PC-9 (cell line): ENCODE measurements at regions not wholly inside any gene's neighbourhood (a gene's known extent, or its start where the extent isn't known, plus 50 kb on each side); places are given as distances from the start of the nearest gene placed in this dataset.

Experiments
- BruUV-seq: library from RNA; stranded (reverse); fragments of 400-500 nt; replicated peaks from 2 replicates; lab custom pipeline; 2021; lab: Mats Ljungman, UMichigan
- CTCF ChIA-PET: fragments of 300-600 bp; sonication (Branson Sonifier 250); formaldehyde crosslinking; loops from one replicate; lab custom pipeline; 2022; ENCODE audit warnings: antibody characterized with exemption; lab: Charles Lee
- POLR2A ChIA-PET: fragments of 300-600 bp; sonication (Branson Sonifier 250); formaldehyde crosslinking; loops from one replicate; lab custom pipeline; 2022; ENCODE audit warnings: antibody characterized with exemption; ENCODE audit not compliant: unreplicated experiment; lab: Charles Lee
- DNase-seq, 2 experiments: peaks; one replicate each; pipeline versions ENCODE4 v3.0.0 to v3.0.0-alpha.2; 2015 to 2022; ENCODE audit warnings: mixed read lengths in 1 of 2
- H2AFZ ChIP-seq: fragments of 200-600 bp; sonication (generic); 2 replicates; pipeline ENCODE4 v1.8.1; 2017; ENCODE audit warnings: antibody characterized with exemption
- H3F3A ChIP-seq: fragments of 200-600 bp; sonication (generic); 2 replicates; pipeline ENCODE4 v1.8.1; 2017; ENCODE audit warnings: antibody characterized with exemption, mild to moderate bottlenecking, low read depth; ENCODE audit not compliant: insufficient read depth
- H3K27ac ChIP-seq: fragments of 200-600 bp; sonication (generic); 2 replicates; pipeline ENCODE4 v1.6.1; 2016; ENCODE audit warnings: mixed run types
- H3K27me3 ChIP-seq: fragments of 200-600 bp; sonication (generic); 2 replicates; pipeline ENCODE4 v1.6.1; 2016; ENCODE audit warnings: low read depth, mixed run types; ENCODE audit not compliant: insufficient read depth
- H3K36me3 ChIP-seq: fragments of 200-600 bp; sonication (generic); 2 replicates; pipeline ENCODE4 v1.6.1; 2016; ENCODE audit warnings: low read depth, mixed run types
- H3K4me1 ChIP-seq: fragments of 200-600 bp; sonication (generic); replicated peaks from 2 replicates; pipeline ENCODE4 v1.6.1; 2016; ENCODE audit warnings: mixed run types; ENCODE audit not compliant: insufficient read depth
- H3K4me2 ChIP-seq: fragments of 200-600 bp; sonication (generic); 2 replicates; pipeline ENCODE4 v1.6.1; 2017; ENCODE audit warnings: mixed run types
- H3K4me3 ChIP-seq: fragments of 200-600 bp; sonication (generic); 2 replicates; pipeline ENCODE4 v1.6.1; 2016; ENCODE audit warnings: mixed run types
- H3K79me2 ChIP-seq: fragments of 200-600 bp; sonication (generic); 2 replicates; pipeline ENCODE4 v1.6.1; 2017; ENCODE audit warnings: low read depth, mixed run types
- H3K9me2 ChIP-seq: fragments of 200-600 bp; sonication (generic); 2 replicates; pipeline ENCODE4 v1.8.1; 2017; ENCODE audit warnings: mild to moderate bottlenecking; ENCODE audit not compliant: insufficient read depth
- H3K9me3 ChIP-seq: fragments of 200-600 bp; sonication (generic); 2 replicates; pipeline ENCODE4 v1.8.1; 2016; ENCODE audit warnings: low read depth; ENCODE audit not compliant: insufficient read depth
- H4K20me1 ChIP-seq: fragments of 200-600 bp; sonication (generic); 2 replicates; pipeline ENCODE4 v1.8.1; 2017; ENCODE audit not compliant: insufficient read depth
- EZH2 ChIP-seq: fragments of 200-600 bp; sonication (generic); IDR thresholded peaks from 2 replicates; pipeline ENCODE4 v1.8.0; 2017; ENCODE audit warnings: antibody characterized with exemption, low read depth
- intact Hi-C: fragments of 100-400 bp; cut with micrococcal nuclease; formaldehyde crosslinking; loops from one replicate; pipeline ENCODE4 v1.10.0; 2022; ENCODE audit not compliant: unreplicated experiment
- TF ChIP-seq, protein P1 (sequence below): fragments of 200-600 bp; sonication (generic); conservative IDR thresholded peaks from 2 replicates; pipeline ENCODE4 v1.6.1; 2017; ENCODE audit warnings: mixed run types, antibody characterized with exemption, mild to moderate bottlenecking, moderate library complexity

DNA sequence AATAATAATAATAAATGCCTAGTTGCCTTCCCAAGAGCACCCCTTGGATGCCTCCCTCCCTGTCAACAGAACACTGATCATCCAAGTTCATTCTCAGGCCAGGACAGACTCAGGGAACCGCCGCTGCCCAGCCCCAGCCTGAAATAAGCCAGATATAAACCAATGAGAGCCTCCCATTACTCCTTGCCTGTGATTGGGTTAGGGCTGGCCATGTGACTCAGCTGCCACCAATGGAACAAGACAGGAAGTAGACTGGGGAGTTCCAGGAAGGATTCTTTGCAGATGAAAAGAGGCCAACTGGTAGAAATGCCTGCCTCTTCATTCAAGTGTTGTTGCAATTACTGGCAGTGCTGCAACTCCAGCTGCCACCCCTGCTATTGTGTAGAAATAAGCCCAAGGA is 146.4 kb upstream of the TIAM1 start:
- Histone ChIP-seq H3K9me2 (no peaks in the 10 kb centered on the region), H3K27ac (no peak overlapping the region), H3F3A (no peaks in the 10 kb centered on the region), H2AFZ (no peak overlapping the region), H3K4me2 (no peak overlapping the region), H3K36me3 (no peaks in the 10 kb centered on the region), H3K9me3 (no peaks in the 10 kb centered on the region), H3K4me1 (no peaks in the 10 kb centered on the region), H3K4me3 (no peak overlapping the region), H4K20me1 (no peaks in the 10 kb centered on the region), H3K79me2 (no peaks in the 10 kb centered on the region), H3K27me3 (no peaks in the 10 kb centered on the region)
- DNase-seq, result no peak
- CTCF ChIA-PET, result no interaction called here
- no TSS peak for BruUV-seq
- intact Hi-C loops, result no loop called here
- no peak for TF ChIP-seq EZH2
- TF ChIP-seq, protein P1, sequence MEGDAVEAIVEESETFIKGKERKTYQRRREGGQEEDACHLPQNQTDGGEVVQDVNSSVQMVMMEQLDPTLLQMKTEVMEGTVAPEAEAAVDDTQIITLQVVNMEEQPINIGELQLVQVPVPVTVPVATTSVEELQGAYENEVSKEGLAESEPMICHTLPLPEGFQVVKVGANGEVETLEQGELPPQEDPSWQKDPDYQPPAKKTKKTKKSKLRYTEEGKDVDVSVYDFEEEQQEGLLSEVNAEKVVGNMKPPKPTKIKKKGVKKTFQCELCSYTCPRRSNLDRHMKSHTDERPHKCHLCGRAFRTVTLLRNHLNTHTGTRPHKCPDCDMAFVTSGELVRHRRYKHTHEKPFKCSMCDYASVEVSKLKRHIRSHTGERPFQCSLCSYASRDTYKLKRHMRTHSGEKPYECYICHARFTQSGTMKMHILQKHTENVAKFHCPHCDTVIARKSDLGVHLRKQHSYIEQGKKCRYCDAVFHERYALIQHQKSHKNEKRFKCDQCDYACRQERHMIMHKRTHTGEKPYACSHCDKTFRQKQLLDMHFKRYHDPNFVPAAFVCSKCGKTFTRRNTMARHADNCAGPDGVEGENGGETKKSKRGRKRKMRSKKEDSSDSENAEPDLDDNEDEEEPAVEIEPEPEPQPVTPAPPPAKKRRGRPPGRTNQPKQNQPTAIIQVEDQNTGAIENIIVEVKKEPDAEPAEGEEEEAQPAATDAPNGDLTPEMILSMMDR, result no peak
- POLR2A ChIA-PET, result no interaction called here

DNA sequence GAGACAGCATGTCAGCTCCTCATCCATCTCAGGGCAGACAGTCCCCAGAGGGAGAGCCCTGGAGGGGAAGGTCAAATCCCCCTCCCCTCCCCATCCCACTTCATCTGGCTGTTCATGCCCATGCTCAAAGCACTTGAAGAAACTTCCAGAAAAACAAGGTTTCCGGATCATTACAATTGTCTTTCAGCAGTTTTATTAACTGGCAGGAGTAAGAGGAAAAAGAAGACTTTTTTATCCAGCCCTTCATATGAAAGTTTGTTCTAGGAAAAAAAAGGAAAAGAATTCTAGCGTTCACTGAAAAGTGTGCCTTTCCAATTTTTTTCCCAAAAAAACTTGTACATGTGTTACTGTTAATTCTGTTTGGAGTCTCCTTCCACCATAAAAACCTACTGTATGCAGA is 145.7 kb upstream of the TIAM1 start:
- CTCF ChIA-PET, result no interaction called here
- no TSS peak for BruUV-seq
- H3K27me3 ChIP-seq, result no peaks in the 10 kb centered on the region
- no peak overlapping the region for H2AFZ ChIP-seq
- no peaks in the 10 kb centered on the region for H3F3A ChIP-seq
- H3K79me2 ChIP-seq, result no peaks in the 10 kb centered on the region
- H4K20me1 ChIP-seq, result no peaks in the 10 kb centered on the region
- no peaks in the 10 kb centered on the region for H3K36me3 ChIP-seq
- POLR2A ChIA-PET, result no interaction called here
- DNase-seq, result no peak
- no peaks in the 10 kb centered on the region for H3K9me3 ChIP-seq
- H3K4me2 ChIP-seq, result no peak overlapping the region
- H3K27ac ChIP-seq, result no peak overlapping the region
- no peaks in the 10 kb centered on the region for H3K9me2 ChIP-seq
- H3K4me3 ChIP-seq, result no peak overlapping the region
- TF ChIP-seq, protein P1, result no peak
- no peak for TF ChIP-seq EZH2
- intact Hi-C loops, result no loop called here
- H3K4me1 ChIP-seq, result no peaks in the 10 kb centered on the region

DNA sequence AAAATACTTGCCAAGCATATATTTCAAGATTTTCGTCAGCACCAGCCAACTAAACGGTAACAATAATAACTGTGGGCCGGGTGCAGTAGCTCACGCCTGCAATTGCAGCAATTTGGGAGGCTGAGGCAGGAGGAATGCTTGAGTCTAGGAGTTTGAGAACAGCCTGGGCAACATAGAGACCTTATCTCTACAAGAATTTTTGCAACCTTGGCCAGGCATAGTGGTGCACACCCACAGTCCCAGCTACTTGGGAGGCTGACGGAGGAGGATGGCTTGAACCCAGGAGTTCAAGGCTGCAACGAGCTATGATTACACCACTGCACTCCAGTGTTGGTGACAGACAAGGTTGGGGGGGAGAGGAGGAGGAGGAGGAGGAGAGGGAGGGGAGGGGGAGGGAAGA is 145.0 kb upstream of the TIAM1 start:
- no peaks in the 10 kb centered on the region for H3K79me2 ChIP-seq
- no peak overlapping the region for H3K4me3 ChIP-seq
- no peaks in the 10 kb centered on the region for H3F3A ChIP-seq
- H3K4me1 ChIP-seq, result no peaks in the 10 kb centered on the region
- ChIA-PET CTCF (no interaction called here), POLR2A (no interaction called here)
- H3K36me3 ChIP-seq, result no peaks in the 10 kb centered on the region
- H4K20me1 ChIP-seq, result no peaks in the 10 kb centered on the region
- H3K27ac ChIP-seq, result no peak overlapping the region
- no peak for TF ChIP-seq EZH2
- TF ChIP-seq, protein P1, result no peak
- intact Hi-C loops, result no loop called here
- H2AFZ ChIP-seq, result no peak overlapping the region
- DNase-seq, result no peak
- H3K4me2 ChIP-seq, result no peak overlapping the region
- no peaks in the 10 kb centered on the region for H3K27me3 ChIP-seq
- no TSS peak for BruUV-seq
- H3K9me2 ChIP-seq, result no peaks in the 10 kb centered on the region
- H3K9me3 ChIP-seq, result no peaks in the 10 kb centered on the region
